Tibial artery (tissue), 4 donors: ENCODE measurements at regions not wholly inside any gene's neighbourhood (a gene's known extent, or its start where the extent isn't known, plus 50 kb on each side); places are given as distances from the start of the nearest gene placed in this dataset.

Experiments
- DNase-seq, 2 donors: peaks; one replicate each; pipeline ENCODE4 v3.0.0-alpha.2; 2019
- H3K27ac ChIP-seq, 2 donors: fragments of 200-600 bp; sonication (generic) in 1 of 2; 1 replicate in 1 of 2; 2 replicates in 1 of 2; pipeline ENCODE4 v1.5.1; 2018 to 2019; ENCODE audit warnings: mild to moderate bottlenecking in 1 of 2
- H3K27me3 ChIP-seq, 2 donors: fragments of 200-600 bp; sonication (generic) in 1 of 2; one replicate each; pipeline versions ENCODE4 v1.5.1 to v1.6.0; 2016 to 2019
- H3K36me3 ChIP-seq, 3 donors: fragments of 200-600 bp; sonication (generic) in 2 of 3; one replicate each; pipeline ENCODE4 v1.5.1; 2016 to 2019; ENCODE audit warnings: mild to moderate bottlenecking in 2 of 3
- H3K4me1 ChIP-seq, 4 donors: fragments of 200-600 bp; sonication (generic) in 2 of 4; 1 replicate in 3 of 4; 2 replicates in 1 of 4; pipeline ENCODE4 v1.5.1; 2016 to 2019
- H3K4me3 ChIP-seq, 2 donors: fragments of 200-600 bp; sonication (generic) in 1 of 2; 1 replicate in 1 of 2; 2 replicates in 1 of 2; pipeline ENCODE4 v1.5.1; 2018 to 2019; ENCODE audit warnings: mild to moderate bottlenecking in 2 of 2
- H3K9me3 ChIP-seq, 3 donors: fragments of 200-600 bp; sonication (generic) in 1 of 3; one replicate each; pipeline ENCODE4 v1.5.1; 2016 to 2019
- CTCF ChIP-seq, 2 experiments: fragments of 200-600 bp in 1 of 2; fragments of 450-650 bp in 1 of 2; IDR thresholded peaks; one replicate each; pipeline ENCODE4 v1.5.1; 2017 to 2019; ENCODE audit warnings: antibody characterized with exemption in 2 of 2, mild to moderate bottlenecking in 1 of 2, moderate library complexity in 1 of 2
- intact Hi-C: fragments of 100-400 bp; cut with DNase I; formaldehyde crosslinking; loops from one replicate; pipeline ENCODE4 v1.15.0; 2023; ENCODE audit warnings: low total_unique reads

- Histone ChIP-seq H3K9me3 (peaks cover 0 to 29% (median 26%) of the 10 kb centered on the region in 3 donors), H3K27ac (no peak overlapping the region), H3K4me3 (no peak overlapping the region), H3K4me1 (no peaks in the 10 kb centered on the region), H3K27me3 (peaks cover 0 to 9% of the 10 kb centered on the region in 2 donors), H3K36me3 (no peaks in the 10 kb centered on the region)
- intact Hi-C loops: no loop called here
- DNase-seq: peak in 1 of 2 donors; percentile 27
- no peak for TF ChIP-seq CTCF (IDR thresholded peaks at IDR 0.05)
These were observed 995.1 kb downstream of the BRD1 start for GRCh38 chr22:48832592-48832991.

GRCh38 chr22:48829908-48830307, 997.8 kb downstream of the BRD1 start:
- H3K9me3 ChIP-seq: peaks cover 0 to 29% (median 26%) of the 10 kb centered on the region in 3 donors
- no peak for TF ChIP-seq CTCF (IDR thresholded peaks at IDR 0.05)
- H3K36me3 ChIP-seq: no peaks in the 10 kb centered on the region
- no peak overlapping the region for H3K4me3 ChIP-seq
- peak in 1 of 2 donors; percentile 32 for DNase-seq
- H3K27ac ChIP-seq: no peak overlapping the region
- H3K4me1 ChIP-seq: peaks cover 0 to 5% (median 0%) of the 10 kb centered on the region in 4 donors
- H3K27me3 ChIP-seq: peaks cover 0 to 31% of the 10 kb centered on the region in 2 donors
- intact Hi-C loops: no loop called here

GRCh38 chr22:48828688-48829087, 999.0 kb downstream of the BRD1 start:
- no peak for TF ChIP-seq CTCF (IDR thresholded peaks at IDR 0.05)
- H3K9me3 ChIP-seq: peaks cover 0 to 29% (median 26%) of the 10 kb centered on the region in 3 donors
- H3K27me3 ChIP-seq: peaks cover 0 to 32% of the 10 kb centered on the region in 2 donors
- peak in 1 of 2 donors; percentile 29 for DNase-seq
- H3K36me3 ChIP-seq: no peaks in the 10 kb centered on the region
- no peak overlapping the region for H3K4me3 ChIP-seq
- intact Hi-C loops: no loop called here
- no peak overlapping the region for H3K27ac ChIP-seq
- peaks cover 0 to 5% (median 0%) of the 10 kb centered on the region in 4 donors for H3K4me1 ChIP-seq

GRCh38 chr22:48827904-48828555, 999.6 kb downstream of the BRD1 start:
- H3K27ac ChIP-seq: no peak overlapping the region
- H3K27me3 ChIP-seq: peaks cover 0 to 32% of the 10 kb centered on the region in 2 donors
- TF ChIP-seq CTCF (IDR thresholded peaks at IDR 0.05): no peak
- peaks cover 0 to 5% (median 0%) of the 10 kb centered on the region in 4 donors for H3K4me1 ChIP-seq
- H3K36me3 ChIP-seq: no peaks in the 10 kb centered on the region
- DNase-seq: peak in 1 of 2 donors; percentile 55
- H3K9me3 ChIP-seq: peaks cover 0 to 29% (median 24%) of the 10 kb centered on the region in 3 donors
- no peak overlapping the region for H3K4me3 ChIP-seq
- intact Hi-C loops: no loop called here

- no peak for TF ChIP-seq CTCF (IDR thresholded peaks at IDR 0.05)
- peaks cover 0 to 5% (median 0%) of the 10 kb centered on the region in 4 donors for H3K4me1 ChIP-seq
- DNase-seq: peak in 1 of 2 donors; percentile 12
- H3K4me3 ChIP-seq: no peak overlapping the region
- no peaks in the 10 kb centered on the region for H3K36me3 ChIP-seq
- H3K27ac ChIP-seq: no peak overlapping the region
- intact Hi-C loops: no loop called here
- peaks cover 0 to 33% of the 10 kb centered on the region in 2 donors for H3K27me3 ChIP-seq
- H3K9me3 ChIP-seq: peaks cover 0 to 23% (median 18%) of the 10 kb centered on the region in 3 donors
These were observed 1000.3 kb downstream of the BRD1 start for GRCh38 chr22:48827268-48827846.
